SU-DHL-6 (cell line): ENCODE measurements at regions not wholly inside any gene's neighbourhood (a gene's known extent, or its start where the extent isn't known, plus 50 kb on each side); places are given as distances from the start of the nearest gene placed in this dataset.

ENCODE experiments used
- CTCF ChIP-seq: fragments of 200-600 bp; sonication (generic); IDR thresholded peaks from one replicate; pipeline ENCODE4 v1.5.1; 2017; ENCODE audit warnings: antibody characterized with exemption, mild to moderate bottlenecking, low read length, moderate library complexity; ENCODE audit not compliant: insufficient read depth, poor library complexity, severe bottlenecking
- EZH2phosphoT487 ChIP-seq: fragments of 200-600 bp; sonication (generic), shearing (Covaris generic); conservative IDR thresholded peaks from 2 replicates; pipeline ENCODE4 v1.6.1; 2018; ENCODE audit warnings: mild to moderate bottlenecking, antibody characterized with exemption, low read length, moderate library complexity, mixed read lengths

GRCh38 chr13:84208246-84208910, 326.1 kb upstream of the SLITRK1 start:
- no peak for TF ChIP-seq CTCF
- TF ChIP-seq EZH2phosphoT487: no peak
